ENCODE measurements at regions not wholly inside any gene's neighbourhood (a gene's known extent, or its start where the extent isn't known, plus 50 kb on each side); places are given as distances from the start of the nearest gene placed in this dataset.

DNA sequence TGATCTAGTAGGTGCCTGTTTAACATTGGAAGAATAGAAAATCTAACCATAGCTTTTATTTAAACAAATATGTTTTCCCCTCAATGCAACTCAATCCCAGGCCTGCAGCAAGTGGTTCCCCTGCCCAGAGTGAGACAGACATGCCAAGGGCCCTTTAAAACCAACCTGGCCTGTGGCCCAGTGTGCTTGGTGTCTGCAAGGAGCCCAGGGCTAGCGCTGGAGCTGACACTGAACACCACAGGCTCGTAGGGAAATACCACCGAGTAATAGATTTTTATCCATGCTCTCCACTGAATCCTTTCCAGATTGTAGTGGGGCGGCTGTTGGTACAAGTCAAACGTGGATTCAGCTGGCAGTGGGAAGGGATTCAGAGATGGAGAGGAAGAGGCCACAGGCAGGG is 95.6 kb upstream of the NRXN3 start:
- DNase-seq: no peak

DNA sequence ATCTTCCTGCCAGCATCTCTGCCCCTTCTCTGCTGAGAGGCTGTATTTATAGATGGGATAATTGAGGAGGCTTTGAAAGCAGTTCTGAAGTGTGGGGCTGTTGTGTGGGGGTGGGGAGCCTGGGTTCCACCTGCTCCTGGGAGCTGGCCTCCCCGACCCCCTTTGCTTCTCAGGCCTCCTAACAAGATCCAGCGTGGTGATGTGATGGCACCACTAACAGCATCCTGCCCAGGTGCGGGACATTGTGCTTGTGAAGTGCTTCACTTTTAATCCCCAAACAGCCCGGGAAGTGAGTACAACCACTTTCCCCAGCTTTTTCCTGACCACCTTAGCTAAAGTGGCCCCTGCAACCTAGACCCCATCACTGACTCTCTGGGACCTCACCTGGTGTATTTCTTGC is 95.1 kb upstream of the NRXN3 start:
- no peak for DNase-seq

DNA sequence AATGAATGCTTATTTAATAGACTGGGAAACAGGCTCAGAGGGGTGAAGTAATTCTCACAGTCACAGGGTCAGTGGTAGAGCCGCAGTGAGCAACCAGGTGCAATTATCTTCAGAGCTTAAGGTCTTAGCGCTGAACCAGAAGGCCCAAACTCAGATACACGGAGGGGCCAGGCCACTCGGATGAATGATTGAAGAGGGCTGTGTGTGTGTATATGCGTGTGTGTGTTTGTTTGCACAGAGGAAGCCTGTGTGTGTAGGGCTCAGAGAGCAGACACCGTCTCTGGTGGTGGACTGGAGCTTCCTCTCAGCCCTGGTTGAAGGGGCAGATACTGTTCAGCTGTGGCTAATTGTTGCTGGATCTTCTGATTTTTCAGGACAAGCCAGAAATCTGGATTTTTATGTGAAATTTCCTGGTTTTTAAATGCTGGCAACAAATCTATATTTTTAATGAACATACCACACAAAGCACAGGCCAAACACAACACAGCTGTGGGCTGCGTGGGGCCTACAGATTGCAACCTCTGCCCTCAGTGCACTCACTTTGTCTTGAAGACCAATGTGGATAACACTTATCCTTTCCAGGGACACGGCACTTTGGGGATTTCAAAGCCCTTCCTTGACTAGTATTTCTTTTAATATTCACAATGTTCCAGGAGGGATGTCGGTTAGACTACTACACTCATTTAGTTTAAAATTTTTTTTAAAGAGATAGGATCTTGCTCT is 94.5 kb upstream of the NRXN3 start:
- peak in 1 of 2 experiments; percentile 16 for DNase-seq

DNA sequence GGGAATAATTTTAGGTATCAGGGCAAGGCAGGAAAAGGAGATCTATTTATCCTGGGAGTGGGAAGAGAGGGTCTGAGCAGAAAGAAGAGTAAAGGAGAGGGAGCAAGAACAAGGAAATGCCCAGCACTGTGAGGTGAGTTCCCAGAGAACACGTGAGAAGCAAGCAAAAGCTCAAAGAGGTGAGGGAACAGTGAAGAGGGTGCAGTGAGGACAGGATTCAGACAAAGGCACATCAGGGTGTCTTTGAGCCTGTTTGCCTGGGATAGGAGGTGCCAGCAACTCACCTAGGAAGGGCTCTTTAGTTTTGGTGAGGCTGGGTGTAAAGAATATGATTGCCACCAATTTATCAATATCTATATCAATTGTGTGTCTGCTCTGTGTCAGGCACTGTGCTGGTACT is 88.9 kb upstream of the NRXN3 start:
- no peak for DNase-seq

DNA sequence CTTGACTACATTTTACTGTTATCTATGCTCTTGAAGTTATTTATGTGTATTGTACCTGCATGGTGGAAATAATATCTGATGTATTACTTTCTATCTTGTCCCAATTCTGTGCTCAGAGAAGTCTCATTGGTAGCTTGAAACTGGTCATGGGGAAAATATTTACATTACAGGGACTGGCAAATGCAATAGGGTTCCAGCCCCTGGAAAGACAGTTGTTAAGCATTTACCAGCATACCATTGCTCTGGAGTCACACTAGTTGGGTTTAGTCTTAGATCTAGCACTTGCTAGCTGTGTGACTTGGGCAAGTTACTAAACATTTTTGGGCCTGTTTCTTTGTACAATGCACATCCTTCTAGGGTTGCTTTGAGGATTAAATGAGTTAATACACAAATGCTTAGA is 86.3 kb upstream of the NRXN3 start:
- no peak for DNase-seq

DNA sequence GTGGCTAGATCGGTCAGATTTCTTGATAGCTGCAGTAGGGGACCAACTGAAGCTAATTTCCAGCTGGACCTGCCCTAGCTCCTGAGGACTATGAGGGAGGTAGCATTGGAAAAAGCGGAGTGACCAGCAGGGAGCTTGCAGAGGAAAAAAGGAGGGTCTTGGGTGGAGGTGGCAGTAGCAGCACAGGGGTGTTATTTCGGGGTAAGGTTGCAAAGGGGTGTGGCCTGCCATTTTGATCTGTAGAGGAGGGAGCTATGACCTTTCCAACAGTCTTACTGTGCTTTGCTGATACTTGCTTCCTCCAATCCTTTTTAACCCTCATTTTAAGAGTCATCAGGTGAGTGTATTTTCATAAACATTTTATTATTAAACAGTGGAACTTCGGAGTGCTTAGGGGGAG is 83.8 kb upstream of the NRXN3 start:
- DNase-seq: no peak

DNA sequence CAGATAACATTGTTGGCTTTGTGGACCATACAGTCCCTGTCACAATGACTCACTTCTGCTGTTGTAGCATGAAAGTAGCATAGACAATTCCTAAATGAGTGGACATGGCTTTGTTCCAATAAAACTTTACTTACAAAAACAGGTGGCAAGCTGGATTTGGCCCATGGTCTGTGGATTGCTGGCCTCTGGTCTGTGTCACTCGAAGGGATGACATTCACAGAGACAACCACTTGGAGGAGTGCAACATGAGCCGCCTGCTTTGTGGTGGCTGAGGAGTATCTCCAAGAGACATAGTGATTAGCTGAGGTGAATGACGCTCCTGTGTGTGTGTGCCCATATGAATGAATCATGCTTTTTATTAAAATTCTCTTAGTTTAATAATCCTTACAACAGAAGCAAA is 81.3 kb upstream of the NRXN3 start:
- no peak for DNase-seq

DNA sequence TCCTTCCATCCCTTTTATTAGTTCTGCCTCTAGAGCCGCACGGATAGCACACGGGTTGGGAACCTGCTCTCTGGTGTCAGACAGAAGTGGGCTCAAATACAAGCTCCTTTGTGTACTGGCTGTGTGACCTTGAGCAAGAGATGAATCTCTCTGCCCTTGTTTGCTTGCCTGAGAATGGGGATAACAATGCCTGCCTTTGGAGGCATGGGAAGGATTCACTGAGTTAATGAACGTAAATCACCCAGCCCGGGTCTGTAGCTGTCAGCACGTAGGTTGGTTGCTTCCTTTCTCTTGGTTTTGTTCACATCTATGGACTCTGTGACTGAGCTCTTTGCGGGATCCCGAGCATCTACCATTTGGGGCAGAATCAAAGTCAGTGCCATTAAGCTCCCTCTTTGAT is 79.3 kb upstream of the NRXN3 start:
- DNase-seq: no peak

DNA sequence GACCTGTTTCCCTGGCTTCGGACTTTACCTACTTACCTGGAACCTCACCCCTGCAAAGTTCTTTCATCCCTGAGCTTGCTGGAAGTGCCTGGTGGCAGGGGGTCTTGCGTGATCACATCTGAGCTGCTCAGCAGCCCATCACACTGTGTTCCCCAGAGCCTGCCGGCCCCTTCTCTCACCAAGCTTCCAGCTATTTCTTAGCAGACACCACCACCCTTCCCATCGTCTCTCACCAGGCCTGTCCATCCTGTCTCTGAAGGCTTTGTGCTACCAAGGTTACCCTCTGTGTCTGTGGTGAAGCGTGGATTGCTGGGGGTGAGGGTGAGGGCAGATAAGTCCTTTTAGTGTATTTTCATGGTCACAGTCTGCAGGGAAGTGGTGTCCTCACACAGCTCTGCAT is 78.8 kb upstream of the NRXN3 start:
- no peak for DNase-seq

DNA sequence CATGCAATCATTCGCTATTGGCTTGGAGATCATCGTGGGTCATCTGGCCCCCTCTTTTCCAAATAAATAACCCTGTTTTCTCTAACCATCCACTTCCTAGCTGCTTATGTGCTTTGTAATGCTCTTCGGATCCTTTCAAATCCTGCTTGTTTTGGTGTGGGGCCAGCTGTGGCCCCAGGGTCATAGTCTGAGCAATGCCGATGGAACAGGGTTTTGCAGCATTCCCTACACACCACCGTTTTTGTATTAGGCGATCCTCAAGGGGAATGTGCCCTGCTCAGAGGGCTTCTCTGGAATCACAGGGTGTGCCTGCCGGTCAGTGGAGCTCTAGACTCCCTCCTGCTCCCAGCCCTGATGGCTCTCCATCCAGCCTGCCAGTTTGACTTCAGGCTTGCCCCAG is 78.1 kb upstream of the NRXN3 start:
- no peak for DNase-seq

DNA sequence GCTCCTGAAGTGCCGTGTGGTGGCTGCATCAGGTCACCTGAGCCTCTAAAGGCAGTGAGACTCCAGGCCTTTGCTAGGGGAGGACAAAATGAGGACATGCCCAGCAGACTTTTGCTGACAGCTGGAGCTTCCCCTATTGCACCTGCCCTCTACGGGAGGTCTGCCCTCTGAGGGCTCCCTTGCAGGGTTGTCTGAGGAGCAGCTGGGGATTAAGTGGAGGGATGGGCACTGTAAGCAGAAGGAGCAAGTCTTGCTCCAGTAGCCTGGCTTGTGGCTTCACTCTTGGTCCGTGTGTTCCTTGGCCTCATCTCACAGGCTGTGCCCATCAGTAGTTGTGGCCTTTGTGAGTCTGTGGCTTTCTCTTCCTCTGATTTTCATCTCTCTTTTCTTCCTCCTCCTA is 66.9 kb upstream of the NRXN3 start:
- peak in 1 of 2 experiments; percentile 4 for DNase-seq

DNA sequence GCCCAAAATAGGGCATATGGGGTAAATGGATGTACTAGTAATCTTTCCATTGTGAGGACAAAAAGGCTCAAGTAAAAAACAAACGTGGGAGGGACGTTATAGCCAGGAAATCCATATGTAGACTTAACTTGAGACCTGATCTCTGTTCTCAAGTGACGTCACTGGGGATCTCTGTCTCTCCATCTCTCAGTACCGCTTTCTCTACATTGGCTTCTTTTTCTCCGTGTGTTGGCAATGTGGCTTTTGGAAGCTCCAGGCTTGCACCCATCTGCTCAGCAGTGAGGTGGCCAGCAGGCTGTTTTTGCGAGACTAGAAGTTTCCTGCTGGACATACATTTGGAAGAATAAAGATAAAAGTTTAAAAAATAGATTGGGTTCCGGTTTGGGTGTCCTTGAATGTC is 66.0 kb upstream of the NRXN3 start:
- DNase-seq: no peak

DNA sequence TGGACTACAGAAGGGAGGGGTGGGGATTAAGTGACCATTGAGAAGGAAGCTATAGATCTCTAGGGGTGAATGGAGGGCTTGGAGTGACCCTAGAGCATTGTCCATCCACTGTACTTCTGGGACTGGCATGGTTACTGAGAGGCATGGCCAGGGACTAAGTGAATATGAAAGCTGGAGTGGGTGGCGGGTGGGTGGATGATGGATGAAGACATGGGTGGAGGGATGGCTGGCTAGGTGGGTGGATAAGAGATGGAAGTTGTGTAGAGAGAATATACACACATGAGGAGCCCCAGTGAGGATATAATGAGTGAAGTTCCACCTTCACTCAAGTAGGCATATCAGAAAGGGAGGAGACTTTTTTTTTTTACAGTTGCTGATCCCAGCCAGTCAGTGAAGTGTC is 65.5 kb upstream of the NRXN3 start:
- no peak for DNase-seq

DNA sequence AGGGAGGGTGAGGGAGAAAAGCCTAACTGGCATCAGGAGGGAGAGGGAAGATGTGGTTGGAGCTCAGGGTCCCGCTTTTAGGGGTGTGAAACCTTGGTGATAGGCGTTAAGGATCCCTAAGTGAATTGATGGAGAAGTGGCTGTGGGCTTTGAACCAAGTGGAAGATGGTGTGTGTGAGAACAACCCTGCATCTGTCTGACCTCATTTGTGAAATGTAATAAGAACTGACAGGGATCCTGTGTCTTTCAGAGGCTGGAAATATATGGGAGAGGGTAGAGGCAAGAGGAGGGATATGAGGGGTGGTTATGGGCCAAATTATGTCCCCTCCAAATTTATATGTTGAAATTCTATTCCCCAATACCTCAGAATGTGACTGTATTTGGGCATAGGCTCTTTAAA is 63.8 kb upstream of the NRXN3 start:
- no peak for DNase-seq

DNA sequence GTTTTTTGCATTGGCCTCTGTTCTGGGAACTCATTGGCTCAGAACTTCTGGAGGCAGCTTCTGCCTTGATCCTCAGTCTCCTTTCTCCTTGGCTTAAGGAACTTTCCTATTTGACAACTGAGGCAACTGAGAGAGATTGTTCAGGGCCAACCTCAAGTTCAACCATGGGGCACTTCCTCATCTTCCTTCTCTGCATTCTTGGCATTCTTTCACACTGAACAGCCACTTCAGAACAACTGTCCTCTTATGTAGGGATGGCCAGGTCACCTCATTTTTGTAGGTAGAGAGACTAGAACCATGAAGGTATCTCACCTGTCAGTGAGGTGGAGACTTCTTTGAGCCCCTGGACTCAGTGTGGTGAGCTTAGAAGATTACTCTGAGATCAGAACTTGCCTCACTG is 63.0 kb upstream of the NRXN3 start:
- no peak for DNase-seq

DNA sequence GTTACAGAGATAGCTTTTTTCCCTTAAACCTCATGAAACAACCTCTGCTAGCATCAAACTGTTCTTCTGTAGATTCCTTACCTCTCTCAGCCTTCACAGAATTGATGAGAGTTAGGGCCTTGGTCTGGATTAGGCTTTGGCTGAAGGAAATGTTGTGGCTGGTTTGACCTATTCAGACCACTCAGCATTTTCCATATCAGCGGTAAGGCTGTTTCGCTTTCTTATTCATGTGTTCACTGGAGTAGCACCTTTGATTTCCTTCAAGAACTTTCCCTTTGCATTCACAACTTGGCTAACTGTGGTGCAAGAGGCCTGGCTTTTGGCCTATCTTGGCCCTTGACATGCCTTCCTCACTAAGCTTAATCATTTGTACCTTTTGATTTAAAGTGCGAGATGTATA is 50.7 kb upstream of the NRXN3 start:
- no peak for DNase-seq
